ENCODE measurements at regions not wholly inside any gene's neighbourhood (a gene's known extent, or its start where the extent isn't known, plus 50 kb on each side); places are given as distances from the start of the nearest gene placed in this dataset. TPM values are rescaled to one million over a fixed set of nuclear protein-coding genes. Genes with fewer than 3 reads are reported as not detected.
A peak's percentile ranks its signal among the peaks of the same experiment; 100 is the strongest.

DNA sequence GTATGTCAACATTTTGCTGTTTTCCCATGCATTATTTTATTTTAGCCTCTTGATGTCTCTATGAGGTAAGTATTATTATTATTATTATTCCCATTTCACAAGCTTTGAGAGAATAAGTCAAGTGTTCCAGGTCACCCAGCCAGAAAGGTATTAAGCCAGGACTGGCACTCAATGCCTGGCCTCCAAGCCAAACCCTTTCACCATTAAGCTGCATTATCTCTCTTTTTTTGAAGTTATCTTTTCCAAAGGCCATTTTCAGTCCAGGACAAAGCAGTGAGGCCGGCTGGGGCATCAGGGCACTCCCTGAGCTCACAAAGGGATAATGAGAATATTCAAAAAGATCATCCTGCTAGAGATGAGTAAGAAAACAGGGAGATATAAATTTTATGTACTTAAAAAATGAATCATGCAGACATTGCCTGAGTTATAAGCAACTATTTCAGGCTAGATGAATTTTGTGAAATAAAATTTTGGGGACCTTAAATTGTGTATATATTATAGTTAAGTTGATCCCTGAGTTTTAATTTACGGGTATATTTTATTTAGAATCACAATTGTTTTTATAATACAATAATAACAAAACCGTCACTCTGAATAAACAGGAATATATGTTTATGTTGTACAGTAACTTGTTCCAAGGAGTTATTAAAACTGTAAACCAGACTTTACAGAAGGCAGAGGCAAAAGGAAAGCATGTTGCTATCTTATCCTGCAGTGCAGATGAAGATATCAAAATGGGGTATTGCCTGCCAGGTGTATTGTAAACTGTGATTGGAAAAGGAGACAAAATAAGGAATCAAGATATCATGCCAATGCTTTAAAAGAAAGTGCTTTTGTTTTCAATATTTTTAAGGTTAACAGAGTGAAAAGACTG lies 51.3 kb upstream of the CAV2 start:
- no peaks in the 10 kb centered on the region for H3K79me2 ChIP-seq (ENCODE audit: insufficient read depth, low read length)
- peak; percentile 53 for DNase-seq (ENCODE audit: insufficient read length, low spot score, missing footprints)
- H2AFZ ChIP-seq (ENCODE audit: low read length) = peak overlapping the region; percentile 44
- no peaks in the 10 kb centered on the region for H3K9me3 ChIP-seq (ENCODE audit: low read depth, low read length)
- no peaks in the 10 kb centered on the region for H3K27me3 ChIP-seq (ENCODE audit: insufficient read depth, low read length)
- no peak overlapping the region for H3K4me3 ChIP-seq (ENCODE audit: insufficient read depth, low read length)
- no peak overlapping the region for H3K4me2 ChIP-seq (ENCODE audit: insufficient read depth, low read length)
- TF ChIP-seq, protein P1, sequence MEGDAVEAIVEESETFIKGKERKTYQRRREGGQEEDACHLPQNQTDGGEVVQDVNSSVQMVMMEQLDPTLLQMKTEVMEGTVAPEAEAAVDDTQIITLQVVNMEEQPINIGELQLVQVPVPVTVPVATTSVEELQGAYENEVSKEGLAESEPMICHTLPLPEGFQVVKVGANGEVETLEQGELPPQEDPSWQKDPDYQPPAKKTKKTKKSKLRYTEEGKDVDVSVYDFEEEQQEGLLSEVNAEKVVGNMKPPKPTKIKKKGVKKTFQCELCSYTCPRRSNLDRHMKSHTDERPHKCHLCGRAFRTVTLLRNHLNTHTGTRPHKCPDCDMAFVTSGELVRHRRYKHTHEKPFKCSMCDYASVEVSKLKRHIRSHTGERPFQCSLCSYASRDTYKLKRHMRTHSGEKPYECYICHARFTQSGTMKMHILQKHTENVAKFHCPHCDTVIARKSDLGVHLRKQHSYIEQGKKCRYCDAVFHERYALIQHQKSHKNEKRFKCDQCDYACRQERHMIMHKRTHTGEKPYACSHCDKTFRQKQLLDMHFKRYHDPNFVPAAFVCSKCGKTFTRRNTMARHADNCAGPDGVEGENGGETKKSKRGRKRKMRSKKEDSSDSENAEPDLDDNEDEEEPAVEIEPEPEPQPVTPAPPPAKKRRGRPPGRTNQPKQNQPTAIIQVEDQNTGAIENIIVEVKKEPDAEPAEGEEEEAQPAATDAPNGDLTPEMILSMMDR (IDR thresholded peaks at IDR 0.05; ENCODE audit: extremely low read depth, low read depth, low read length) = no peak
- H3K36me3 ChIP-seq (ENCODE audit: insufficient read depth, low read length) = no peaks in the 10 kb centered on the region
- H3K27ac ChIP-seq (ENCODE audit: low read depth, low read length) = peak overlapping the region; percentile 38
- peaks cover 28% of the 10 kb centered on the region for H3K4me1 ChIP-seq (ENCODE audit: insufficient read depth, low read length)
- H4K20me1 ChIP-seq (ENCODE audit: insufficient read depth, low read length) = no peaks in the 10 kb centered on the region

DNA sequence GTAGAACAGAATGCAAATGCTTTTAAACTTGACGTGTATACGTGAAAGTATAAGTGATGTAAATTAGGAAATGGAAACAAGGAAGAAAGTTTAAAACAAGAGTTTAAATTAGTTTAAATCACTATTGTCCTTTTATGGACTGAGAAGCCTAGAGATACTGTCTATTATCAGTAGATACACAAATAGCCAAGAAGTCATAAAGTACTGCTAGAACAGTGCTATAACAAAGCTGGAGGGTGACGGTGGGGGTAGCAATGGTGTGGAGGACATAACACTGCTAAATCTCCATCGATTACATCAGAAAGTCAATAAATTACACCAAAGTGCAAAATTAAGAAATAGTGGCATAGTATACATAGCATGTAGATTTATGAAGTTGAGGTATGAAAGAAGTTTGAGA lies 50.1 kb upstream of the CAV2 start:
- TF ChIP-seq, protein P1 (IDR thresholded peaks at IDR 0.05; ENCODE audit: extremely low read depth, low read depth, low read length) = no peak
- peaks cover 20% of the 10 kb centered on the region for H3K4me1 ChIP-seq (ENCODE audit: insufficient read depth, low read length)
- H3K4me3 ChIP-seq (ENCODE audit: insufficient read depth, low read length) = no peak overlapping the region
- DNase-seq (ENCODE audit: insufficient read length, low spot score, missing footprints) = no peak
- no peaks in the 10 kb centered on the region for H4K20me1 ChIP-seq (ENCODE audit: insufficient read depth, low read length)
- no peaks in the 10 kb centered on the region for H3K27me3 ChIP-seq (ENCODE audit: insufficient read depth, low read length)
- no peaks in the 10 kb centered on the region for H3K79me2 ChIP-seq (ENCODE audit: insufficient read depth, low read length)
- no peaks in the 10 kb centered on the region for H3K9me3 ChIP-seq (ENCODE audit: low read depth, low read length)
- H2AFZ ChIP-seq (ENCODE audit: low read length) = no peak overlapping the region
- H3K36me3 ChIP-seq (ENCODE audit: insufficient read depth, low read length) = no peaks in the 10 kb centered on the region
- H3K27ac ChIP-seq (ENCODE audit: low read depth, low read length) = no peak overlapping the region
- H3K4me2 ChIP-seq (ENCODE audit: insufficient read depth, low read length) = no peak overlapping the region

Small RNAs in the stretch of these regions (small RNA-seq; reads per million reads assigned to genes)
- gene RF00017 = not detected
